HG02981 (cell line): ENCODE measurements at regions not wholly inside any gene's neighbourhood (a gene's known extent, or its start where the extent isn't known, plus 50 kb on each side); places are given as distances from the start of the nearest gene placed in this dataset.
"Not testable (repeated sequence)": the region's sequence is repeated elsewhere in the genome, so short reads cannot be mapped to it uniquely, and the experiment has no call there.

ENCODE experiments used
- ATAC-seq: cut with Tn5 transposase; IDR thresholded peaks from one replicate; pipeline ENCODE4 v1.9.1; 2021; ENCODE audit warnings: mild to moderate bottlenecking, moderate library complexity; ENCODE audit not compliant: unreplicated experiment

DNA sequence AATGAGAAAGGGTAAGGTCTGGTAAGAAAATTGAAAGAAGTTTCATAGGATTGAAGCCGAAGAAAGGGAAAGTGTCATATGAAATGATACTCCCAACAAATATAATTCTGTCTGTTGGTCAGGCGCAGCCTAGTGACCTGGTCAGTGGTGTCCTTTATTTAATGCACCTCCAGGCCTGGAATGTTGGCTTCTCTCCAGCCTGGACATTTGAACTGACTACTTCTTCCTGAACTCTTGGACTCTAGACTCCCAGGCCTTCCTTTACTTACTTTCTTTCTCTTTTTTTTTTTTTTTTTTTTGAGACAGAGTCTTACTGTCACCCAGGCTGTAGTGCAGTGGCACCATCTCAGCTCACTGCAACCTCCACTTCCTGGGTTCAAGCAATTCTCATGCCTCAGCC lies 1381.5 kb upstream of the WWC1 start:
- ATAC-seq, result no peak

DNA sequence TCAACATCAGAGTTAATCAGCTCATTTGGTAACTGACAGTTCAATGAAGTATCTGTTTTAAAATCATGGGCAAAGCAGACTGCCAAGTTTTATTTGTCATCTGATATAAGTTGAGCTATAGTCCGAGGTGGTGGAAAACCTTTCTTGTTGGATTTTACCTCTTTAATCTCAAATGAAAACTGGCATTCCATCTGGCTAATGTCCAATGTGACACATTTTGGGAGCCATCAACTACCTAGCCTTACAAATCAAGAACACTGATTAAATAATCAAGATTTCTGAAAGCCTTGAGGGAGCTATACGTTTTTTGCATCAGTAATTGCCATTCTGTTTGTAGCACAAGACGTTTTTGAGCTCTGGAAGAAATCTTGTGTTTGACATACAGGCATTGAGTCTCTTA lies 1380.5 kb upstream of the WWC1 start:
- no peak for ATAC-seq

DNA sequence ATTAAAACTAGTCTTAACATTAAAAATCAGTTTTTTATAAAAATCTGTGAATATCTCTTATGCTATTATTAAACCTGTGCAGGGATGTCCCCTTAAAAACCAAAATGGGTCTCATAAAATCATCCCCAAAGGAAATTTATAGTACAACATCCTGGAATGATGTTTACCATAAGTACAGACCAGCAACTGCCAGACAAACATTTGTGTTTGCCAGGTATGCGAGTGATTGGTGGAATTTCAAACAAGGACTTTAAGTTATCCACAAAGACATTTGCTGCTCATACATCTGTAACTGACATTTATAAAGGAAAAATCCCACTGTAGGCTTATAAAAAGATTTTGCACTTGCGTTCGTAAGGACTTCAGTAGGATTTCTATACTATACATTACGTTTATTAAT lies 1375.4 kb upstream of the WWC1 start:
- ATAC-seq, result no peak

DNA sequence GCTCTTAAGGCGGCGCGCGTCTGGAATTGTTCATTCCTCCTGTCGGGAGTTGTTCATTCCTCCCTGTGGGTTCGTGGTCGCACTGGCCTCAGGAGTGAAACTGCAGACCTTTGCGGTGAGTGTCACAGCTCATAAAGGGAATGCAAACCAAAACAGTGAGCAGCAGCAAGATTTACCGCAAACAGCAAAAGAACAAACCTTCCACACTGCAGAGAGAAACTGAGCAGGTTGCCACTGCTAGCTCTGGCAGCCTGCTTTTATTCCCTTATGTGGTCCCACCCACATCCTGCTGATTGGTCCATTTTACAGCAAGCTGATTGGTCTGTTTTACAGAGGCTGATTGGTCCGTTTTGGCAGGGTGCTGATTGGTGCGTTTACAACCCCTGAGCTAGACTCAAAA lies 1365.3 kb upstream of the WWC1 start:
- no peak for ATAC-seq

- ATAC-seq, result not testable (repeated sequence)
Observed at GRCh38 chr5:166926806-166927475, 1364.5 kb upstream of the WWC1 start.

- ATAC-seq, result no peak
Observed at GRCh38 chr5:166936351-166936750, 1355.1 kb upstream of the WWC1 start.

- no peak for ATAC-seq
Observed at GRCh38 chr5:166938071-166938470, 1353.4 kb upstream of the WWC1 start.

DNA sequence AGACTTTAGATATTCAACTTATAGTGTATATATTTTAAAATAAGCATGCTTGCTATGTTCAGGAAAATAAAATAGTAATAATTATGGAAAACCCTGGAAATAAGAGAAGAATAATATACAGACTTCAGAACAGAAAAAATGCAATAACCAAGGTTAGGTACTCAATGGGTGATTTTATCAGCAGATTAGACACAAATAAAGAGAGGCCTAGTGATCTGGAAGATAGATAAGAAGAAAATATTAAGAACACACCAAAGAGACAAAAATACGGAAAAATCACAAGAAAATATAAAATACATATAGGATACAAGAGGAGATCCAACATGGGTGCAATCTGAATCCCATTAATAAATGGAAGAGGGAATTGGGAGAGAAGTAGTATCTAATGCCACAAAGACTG lies 1348.5 kb upstream of the WWC1 start:
- no peak for ATAC-seq

GRCh38 chr5:166947045-166947444 lies 1344.4 kb upstream of the WWC1 start:
- ATAC-seq, result no peak

- ATAC-seq, result no peak
Observed at GRCh38 chr5:166948679-166949078, 1342.8 kb upstream of the WWC1 start.

DNA sequence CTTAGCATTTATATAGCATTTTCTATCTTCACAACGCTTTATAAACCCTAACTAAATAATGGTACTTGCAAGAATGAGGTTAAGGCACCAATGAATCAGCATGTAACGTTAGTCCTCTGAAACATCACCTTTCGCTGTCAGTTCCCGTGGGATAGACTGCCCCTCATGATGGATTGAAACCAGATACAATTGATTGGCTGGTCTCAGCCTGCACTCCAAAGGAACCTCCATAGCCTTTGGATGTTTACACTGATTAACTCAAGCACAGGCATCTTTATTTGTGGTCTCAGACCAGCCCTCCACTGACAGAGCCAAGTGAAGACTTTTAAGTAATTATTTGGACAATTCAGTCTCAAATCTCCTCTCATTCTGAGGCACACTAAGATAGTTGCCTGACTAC lies 1339.4 kb upstream of the WWC1 start:
- ATAC-seq, result no peak

DNA sequence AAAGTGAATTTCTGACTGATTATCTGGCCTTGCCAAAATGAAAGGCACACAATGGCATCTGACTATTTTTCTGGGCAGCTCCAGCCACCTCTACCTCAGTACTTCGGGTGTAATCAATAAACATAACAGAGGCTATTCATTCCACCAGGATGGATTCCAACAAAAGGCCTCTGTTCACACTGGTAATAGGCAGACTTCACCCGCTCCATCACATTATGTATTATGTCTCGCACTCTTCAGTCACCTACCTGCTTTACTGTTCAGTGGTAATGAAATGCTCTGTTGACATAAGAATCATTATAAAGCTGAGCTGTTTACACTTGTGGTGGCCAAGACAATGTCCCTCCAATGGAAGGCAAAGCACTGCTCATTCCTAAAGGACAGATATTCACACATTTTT lies 1333.7 kb upstream of the WWC1 start:
- no peak for ATAC-seq

DNA sequence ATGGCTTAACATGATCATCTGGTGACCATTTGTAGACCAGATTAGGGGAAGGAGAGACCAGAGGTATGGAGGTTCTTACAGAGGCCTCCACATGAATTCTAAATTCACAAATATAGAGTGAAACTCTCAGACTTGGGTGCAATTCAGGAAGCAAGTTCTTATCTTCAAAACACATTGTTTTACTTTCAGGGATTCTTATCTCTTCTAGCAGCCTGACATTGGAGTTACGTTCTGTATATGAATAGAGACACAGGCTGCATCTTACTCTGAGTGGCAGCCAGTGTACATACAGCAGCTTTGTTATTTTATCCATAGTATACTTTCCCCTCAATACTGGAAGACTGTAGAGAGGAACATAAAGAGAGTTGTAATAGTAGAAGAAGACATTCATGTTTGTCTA lies 1331.7 kb upstream of the WWC1 start:
- no peak for ATAC-seq

GRCh38 chr5:166961028-166961427 lies 1330.4 kb upstream of the WWC1 start:
- no peak for ATAC-seq

DNA sequence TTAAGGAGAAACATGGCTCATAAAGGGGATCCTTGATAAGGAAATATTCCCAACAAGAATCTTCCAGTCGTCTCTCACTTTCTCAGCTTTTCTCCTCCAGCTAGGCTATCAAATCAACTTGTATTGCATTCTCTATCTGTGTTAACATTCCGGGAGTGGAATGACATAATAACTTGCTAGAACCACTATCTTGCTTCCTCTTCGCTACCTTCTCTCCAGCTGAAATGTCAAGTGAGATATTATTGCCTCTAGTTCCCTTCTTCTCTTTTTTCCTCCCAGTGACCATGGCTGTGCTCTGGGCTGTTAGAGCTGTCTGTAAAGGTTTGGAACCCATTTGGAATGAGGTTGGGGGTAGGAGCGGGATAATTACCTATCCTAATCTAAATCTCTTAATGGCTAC lies 1329.5 kb upstream of the WWC1 start:
- ATAC-seq, result no peak

- ATAC-seq, result no peak
Observed at GRCh38 chr5:166962461-166962860, 1329.0 kb upstream of the WWC1 start.

- no peak for ATAC-seq
Observed at GRCh38 chr5:166963596-166963995, 1327.8 kb upstream of the WWC1 start.

DNA sequence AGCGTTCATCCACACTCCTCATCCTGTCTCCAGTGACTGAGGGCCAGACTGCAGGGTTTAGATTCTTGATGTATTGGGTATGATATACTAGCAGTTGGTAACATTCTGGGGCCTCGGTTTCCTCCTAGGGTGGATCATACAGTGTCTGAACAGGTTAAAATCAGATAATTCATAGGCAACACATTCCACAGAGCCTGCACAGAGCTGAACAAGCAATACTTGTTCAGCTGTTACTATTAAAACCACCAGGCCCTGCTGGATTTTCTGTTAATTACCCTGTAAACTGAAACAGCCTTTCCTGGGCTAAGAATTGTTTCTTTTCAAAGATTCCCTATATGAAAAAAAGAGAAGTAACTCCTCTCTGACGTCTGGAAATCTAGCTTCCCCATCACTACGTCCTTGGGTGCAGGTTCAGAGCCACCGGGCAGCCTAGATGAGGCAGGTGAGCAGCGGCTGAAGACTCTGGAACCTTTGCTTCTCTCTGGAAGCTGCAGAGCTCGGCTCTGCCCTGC lies 1313.5 kb upstream of the WWC1 start:
- no peak for ATAC-seq

- no peak for ATAC-seq
Observed at GRCh38 chr5:166979307-166979895, 1312.0 kb upstream of the WWC1 start.

- no peak for ATAC-seq
Observed at GRCh38 chr5:166980666-166981065, 1310.8 kb upstream of the WWC1 start.

DNA sequence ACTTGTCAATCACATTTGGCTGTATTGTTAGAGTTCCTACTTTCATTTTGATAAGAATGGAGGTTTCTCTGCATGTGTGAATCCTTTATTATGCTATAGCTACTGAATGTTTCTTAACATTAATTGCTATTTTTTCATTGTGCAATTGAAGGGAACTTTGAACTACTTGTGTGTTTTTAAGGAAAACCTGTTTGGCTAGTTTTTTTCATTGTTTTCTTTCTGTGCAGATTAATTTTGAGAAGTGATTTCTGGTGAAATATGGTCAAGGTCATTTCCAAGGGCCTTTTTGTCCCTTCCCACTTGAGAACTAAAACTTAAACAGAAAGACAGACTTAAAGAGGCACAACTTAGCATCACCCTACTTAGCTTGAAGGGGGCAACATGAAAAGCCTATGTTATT lies 1309.2 kb upstream of the WWC1 start:
- no peak for ATAC-seq

DNA sequence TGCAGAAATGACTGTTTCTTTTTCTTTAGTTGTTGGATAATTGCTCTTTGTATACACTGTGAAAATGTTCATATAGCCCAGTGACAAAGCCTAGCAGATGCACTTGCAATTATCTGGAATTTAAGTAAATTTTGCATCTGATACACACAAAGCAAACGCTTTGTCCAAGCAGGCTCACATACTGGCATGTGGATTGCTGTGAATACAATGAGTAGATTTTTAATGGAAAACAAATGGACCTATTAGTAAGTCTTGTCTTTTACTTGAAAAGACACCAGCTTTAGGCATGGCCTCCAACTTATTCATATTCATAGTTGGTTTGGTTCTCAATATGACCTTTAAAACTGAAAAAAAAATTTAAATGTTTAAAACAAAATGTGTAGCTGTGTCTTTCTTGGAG lies 1299.8 kb upstream of the WWC1 start:
- no peak for ATAC-seq

GRCh38 chr5:166992108-166992507 lies 1299.3 kb upstream of the WWC1 start:
- ATAC-seq, result no peak
